ENCODE measurements at regions not wholly inside any gene's neighbourhood (a gene's known extent, or its start where the extent isn't known, plus 50 kb on each side); places are given as distances from the start of the nearest gene placed in this dataset.

- FAIRE-seq: no peak
Observed at GRCh38 chr20:10807013-10807412, 133.2 kb upstream of the JAG1 start.

- FAIRE-seq: no peak
Observed at GRCh38 chr20:10812759-10813327, 139.0 kb upstream of the JAG1 start.

- FAIRE-seq: no peak
Observed at GRCh38 chr20:10823585-10823984, 149.8 kb upstream of the JAG1 start.

- no peak for FAIRE-seq
Observed at GRCh38 chr20:10824750-10825500, 151.1 kb upstream of the JAG1 start.

GRCh38 chr20:10826111-10826510, 152.3 kb upstream of the JAG1 start:
- FAIRE-seq: no peak

GRCh38 chr20:10828180-10828579, 154.4 kb upstream of the JAG1 start:
- FAIRE-seq: no peak

- FAIRE-seq: no peak
Observed at GRCh38 chr20:10832141-10832540, 158.3 kb upstream of the JAG1 start.

- no peak for FAIRE-seq
Observed at GRCh38 chr20:10837901-10838300, 164.1 kb upstream of the JAG1 start.

GRCh38 chr20:10842116-10842515, 168.3 kb upstream of the JAG1 start:
- FAIRE-seq: no peak

- FAIRE-seq: no peak
Observed at GRCh38 chr20:10843146-10843711, 169.4 kb upstream of the JAG1 start.

- FAIRE-seq: no peak
Observed at GRCh38 chr20:10846766-10847165, 173.0 kb upstream of the JAG1 start.

GRCh38 chr20:10848810-10849370, 175.1 kb upstream of the JAG1 start:
- FAIRE-seq: no peak

GRCh38 chr20:10853176-10853575, 179.4 kb upstream of the JAG1 start:
- no peak for FAIRE-seq

GRCh38 chr20:10853731-10854130, 179.9 kb upstream of the JAG1 start:
- FAIRE-seq: no peak

GRCh38 chr20:10854976-10855375, 181.2 kb upstream of the JAG1 start:
- FAIRE-seq: no peak

- no peak for FAIRE-seq
Observed at GRCh38 chr20:10855778-10856177, 182.0 kb upstream of the JAG1 start.

- FAIRE-seq: no peak
Observed at GRCh38 chr20:10856237-10857015, 182.6 kb upstream of the JAG1 start.

- no peak for FAIRE-seq
Observed at GRCh38 chr20:10857352-10858070, 183.7 kb upstream of the JAG1 start.

- FAIRE-seq: no peak
Observed at GRCh38 chr20:10861090-10861489, 187.3 kb upstream of the JAG1 start.

GRCh38 chr20:10861619-10862018, 187.8 kb upstream of the JAG1 start:
- no peak for FAIRE-seq

- no peak for FAIRE-seq
Observed at GRCh38 chr20:10863337-10864060, 189.7 kb upstream of the JAG1 start.

GRCh38 chr20:10864076-10864672, 190.4 kb upstream of the JAG1 start:
- FAIRE-seq: no peak

All from islet of Langerhans (tissue), 1 donor.